D721Med (cell line): ENCODE measurements at regions not wholly inside any gene's neighbourhood (a gene's known extent, or its start where the extent isn't known, plus 50 kb on each side); places are given as distances from the start of the nearest gene placed in this dataset.
"Not testable (repeated sequence)": the region's sequence is repeated elsewhere in the genome, so short reads cannot be mapped to it uniquely, and the experiment has no call there.

Experiments used
- DNase-seq: peaks from one replicate; pipeline ENCODE4 v3.0.0; 2011; ENCODE audit warnings: low spot score; ENCODE audit not compliant: insufficient read length
- FAIRE-seq: peaks from 2 replicates; lab custom pipeline; 2011; peaks lifted over from hg19 to GRCh38; lab: Jason Lieb, UNC
- TF ChIP-seq, protein P1 (sequence below): IDR thresholded peaks from 2 replicates; pipeline ENCODE4 v1.5.1; 2012; ENCODE audit warnings: mild to moderate bottlenecking, control low read depth; ENCODE audit not compliant: insufficient read depth; ENCODE audit errors: missing control alignments

DNA sequence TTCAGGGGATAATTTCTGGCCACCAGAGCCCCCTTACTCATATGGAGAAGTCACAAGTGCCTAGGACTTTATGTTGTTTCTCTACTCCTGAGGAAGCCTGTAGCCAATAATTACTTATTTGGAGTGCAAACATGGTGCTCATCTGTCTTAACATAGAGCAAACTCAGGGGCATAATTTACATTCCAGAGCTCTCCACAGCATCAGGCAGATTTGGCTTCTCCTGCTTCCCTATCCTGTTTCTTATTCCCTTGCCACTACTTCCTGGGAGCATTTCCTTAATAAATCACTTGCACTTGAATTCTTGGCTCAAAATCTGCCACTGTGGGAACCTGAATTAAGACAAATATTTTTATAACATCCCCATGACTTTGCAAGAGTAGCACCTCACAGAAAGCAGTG, 960.9 kb downstream of the SOCS6 start:
- TF ChIP-seq, protein P1, sequence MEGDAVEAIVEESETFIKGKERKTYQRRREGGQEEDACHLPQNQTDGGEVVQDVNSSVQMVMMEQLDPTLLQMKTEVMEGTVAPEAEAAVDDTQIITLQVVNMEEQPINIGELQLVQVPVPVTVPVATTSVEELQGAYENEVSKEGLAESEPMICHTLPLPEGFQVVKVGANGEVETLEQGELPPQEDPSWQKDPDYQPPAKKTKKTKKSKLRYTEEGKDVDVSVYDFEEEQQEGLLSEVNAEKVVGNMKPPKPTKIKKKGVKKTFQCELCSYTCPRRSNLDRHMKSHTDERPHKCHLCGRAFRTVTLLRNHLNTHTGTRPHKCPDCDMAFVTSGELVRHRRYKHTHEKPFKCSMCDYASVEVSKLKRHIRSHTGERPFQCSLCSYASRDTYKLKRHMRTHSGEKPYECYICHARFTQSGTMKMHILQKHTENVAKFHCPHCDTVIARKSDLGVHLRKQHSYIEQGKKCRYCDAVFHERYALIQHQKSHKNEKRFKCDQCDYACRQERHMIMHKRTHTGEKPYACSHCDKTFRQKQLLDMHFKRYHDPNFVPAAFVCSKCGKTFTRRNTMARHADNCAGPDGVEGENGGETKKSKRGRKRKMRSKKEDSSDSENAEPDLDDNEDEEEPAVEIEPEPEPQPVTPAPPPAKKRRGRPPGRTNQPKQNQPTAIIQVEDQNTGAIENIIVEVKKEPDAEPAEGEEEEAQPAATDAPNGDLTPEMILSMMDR: no peak
- FAIRE-seq (no peak), DNase-seq (no peak)

DNA sequence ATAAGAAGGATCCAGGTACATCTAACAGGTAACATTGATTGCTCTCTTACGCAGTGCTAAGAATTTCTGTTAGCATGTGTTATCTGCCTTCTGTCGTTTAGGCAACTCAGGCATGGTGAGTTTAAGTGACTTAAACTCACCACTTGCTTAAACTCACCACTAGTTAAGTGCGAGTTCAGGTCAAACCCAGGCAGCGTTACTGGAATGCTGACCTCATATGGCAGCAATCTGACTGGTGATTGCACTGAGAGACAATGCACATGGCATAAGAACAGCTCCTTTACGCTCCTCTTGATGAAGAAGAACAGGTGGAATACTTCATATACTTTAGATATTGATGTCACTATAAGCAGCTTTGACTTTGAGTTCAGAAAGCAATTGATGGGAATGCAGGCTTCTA, 954.1 kb downstream of the SOCS6 start:
- FAIRE-seq (peak; percentile 61), DNase-seq (no peak)
- TF ChIP-seq, protein P1: no peak

- no peak for DNase-seq
- TF ChIP-seq, protein P1: no peak
- no peak for FAIRE-seq
These were observed 950.3 kb downstream of the SOCS6 start for GRCh38 chr18:71238974-71239624.

- FAIRE-seq: peak; percentile 70
- DNase-seq: no peak
- TF ChIP-seq, protein P1: no peak
These were observed 948.8 kb downstream of the SOCS6 start for GRCh38 chr18:71237641-71238040.

GRCh38 chr18:71233177-71233576, 944.3 kb downstream of the SOCS6 start:
- peak; percentile 69 for FAIRE-seq
- TF ChIP-seq, protein P1: no peak

DNA sequence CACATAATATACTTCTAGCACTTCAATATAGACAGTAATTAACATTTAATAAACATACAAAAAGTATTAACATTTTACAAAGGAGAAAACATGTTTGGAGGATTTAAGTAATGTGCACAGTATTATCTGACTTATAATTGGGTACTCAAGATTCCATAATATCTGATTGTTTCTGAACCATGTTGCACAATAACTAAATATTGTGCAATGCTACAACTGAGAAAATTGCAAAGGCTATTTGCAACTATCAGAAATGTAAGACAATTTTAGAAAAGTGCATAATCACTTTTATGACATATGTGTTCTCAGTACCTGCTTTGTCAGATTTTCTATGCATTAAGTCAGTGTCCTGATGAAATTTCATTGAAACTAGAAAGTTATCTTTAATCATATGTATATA, 934.6 kb downstream of the SOCS6 start:
- TF ChIP-seq, protein P1: no peak

More at GRCh38 chr18:71233177-71233576, 944.3 kb downstream of the SOCS6 start:
- DNase-seq: no peak

DNA sequence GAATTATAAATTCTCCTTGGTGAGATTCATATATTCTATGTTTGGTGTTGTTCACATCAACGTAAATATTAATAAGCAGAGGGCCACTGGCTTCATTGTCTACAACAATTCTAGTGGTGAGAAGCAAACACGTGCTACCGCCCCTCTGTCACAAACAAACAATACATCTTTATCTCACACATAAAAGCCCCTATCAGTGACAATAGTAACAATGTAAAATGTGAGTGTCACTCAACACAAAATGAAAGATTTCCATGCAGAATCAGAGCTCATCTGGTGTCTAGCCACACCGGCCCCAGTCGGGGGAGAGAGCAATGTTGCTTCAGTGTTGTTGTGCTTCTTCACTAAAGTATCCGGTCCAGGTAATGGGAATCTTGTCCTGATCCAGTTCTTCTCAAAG, 932.6 kb downstream of the SOCS6 start:
- no peak for FAIRE-seq
- no peak for DNase-seq

More for the DNA sequence above, 934.6 kb downstream of the SOCS6 start:
- DNase-seq (no peak), FAIRE-seq (peak; percentile 87)

DNA sequence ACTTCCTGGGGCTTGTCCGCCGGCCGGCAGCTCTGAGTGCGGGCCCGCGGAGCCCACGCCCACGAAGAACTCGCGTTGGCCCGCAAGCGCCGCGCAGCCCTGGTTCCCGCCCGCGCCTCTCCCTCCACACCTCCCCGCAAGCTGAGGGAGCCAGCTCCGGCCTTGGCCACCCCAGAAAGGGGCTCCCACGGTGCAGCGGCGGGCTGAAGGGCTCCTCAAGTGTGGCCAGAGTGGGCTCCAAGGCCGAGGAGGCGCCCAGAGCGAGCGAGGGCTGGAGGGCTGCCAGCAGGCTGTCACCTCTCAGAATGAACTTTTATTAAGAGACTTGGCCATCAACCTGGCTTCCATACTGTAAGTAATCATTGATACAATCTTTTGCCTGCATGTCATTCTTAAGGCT, 923.9 kb downstream of the SOCS6 start:
- FAIRE-seq, DNase-seq: not testable (repeated sequence)

More for the DNA sequence above, 932.6 kb downstream of the SOCS6 start:
- TF ChIP-seq, protein P1: no peak
